DMS153 (cell line): ENCODE measurements at regions not wholly inside any gene's neighbourhood (a gene's known extent, or its start where the extent isn't known, plus 50 kb on each side); places are given as distances from the start of the nearest gene placed in this dataset.
"Not testable (repeated sequence)": the region's sequence is repeated elsewhere in the genome, so short reads cannot be mapped to it uniquely, and the experiment has no call there.

Source experiments
- DNase-seq: peaks from one replicate; lab custom pipeline; 2025; lab: John Stamatoyannopoulos, UW

DNA sequence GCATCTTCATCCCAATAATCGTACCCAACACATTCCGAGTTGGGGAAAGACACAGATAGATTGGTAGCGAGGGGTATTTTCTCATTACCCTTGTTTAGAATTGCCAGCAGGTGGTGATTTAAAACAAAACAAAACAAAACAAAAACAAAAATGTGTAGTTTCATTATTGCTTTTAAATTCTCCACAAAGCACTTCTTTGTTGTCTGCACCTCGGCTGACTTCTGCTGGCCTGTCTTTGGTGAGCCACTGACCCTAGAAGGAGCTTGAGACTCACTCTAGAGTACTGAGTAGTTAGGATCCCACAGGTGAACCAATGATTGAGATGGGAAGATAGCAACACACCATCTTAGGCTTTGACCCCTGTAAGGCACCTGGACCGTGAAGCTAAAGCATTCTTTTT, 105.4 kb upstream of the BET1 start:
- no peak for DNase-seq

DNA sequence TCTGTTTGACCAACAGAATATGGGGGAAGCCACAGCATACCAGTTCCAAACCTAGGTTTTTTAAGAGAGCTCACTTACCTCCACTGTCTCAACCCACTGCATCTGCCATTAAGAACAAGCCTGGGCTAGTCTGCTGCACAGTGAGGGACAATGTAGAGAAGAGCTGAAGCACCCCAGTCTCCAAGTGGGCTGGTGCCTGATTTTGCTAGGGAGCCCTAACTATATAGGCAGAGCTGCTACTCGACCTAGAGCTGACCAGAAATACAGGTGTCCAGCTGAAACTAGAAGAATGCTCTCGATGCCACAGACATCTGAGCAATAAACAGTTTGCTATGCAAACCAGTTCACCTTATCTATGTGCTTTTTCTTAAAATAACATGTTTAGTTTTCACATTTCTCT, 106.9 kb upstream of the BET1 start:
- DNase-seq, result no peak

DNA sequence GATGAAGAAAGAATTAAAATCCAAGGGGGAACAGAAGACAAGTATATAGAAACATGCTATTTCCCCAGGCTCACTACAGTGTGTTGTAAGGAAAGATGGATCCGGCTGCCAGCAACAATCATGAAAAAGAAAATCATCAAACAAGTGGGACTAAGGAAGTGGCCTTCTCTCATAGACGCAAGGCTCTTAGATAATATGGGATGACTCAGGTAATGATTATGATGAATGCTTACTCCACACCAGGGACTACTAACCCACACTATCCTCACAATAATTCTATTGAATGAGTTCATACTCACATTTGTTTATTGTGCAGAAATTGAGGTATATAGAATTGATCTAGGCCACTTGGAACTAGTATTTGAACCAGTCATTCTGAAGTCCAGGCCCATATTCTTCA, 111.2 kb upstream of the BET1 start:
- no peak for DNase-seq

DNA sequence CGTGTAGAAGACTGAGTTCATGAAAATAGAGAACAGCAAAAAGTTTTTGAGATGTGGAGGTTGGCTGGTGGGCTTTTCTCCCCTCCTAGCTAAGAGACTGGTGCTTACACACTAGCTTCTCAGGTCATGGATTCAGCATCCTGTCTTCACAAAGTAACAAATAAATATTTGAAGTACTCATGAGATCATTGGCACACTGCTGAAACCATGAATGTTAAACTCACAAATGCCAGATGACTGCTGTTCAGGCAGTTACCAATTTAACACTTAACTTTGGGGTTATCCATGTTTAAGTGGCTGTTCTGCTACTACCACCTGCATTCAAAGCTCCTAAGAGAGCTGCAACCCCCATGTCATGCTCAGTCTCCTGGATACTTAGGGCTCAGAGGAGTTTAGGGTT, 119.0 kb upstream of the BET1 start:
- DNase-seq, result no peak

DNA sequence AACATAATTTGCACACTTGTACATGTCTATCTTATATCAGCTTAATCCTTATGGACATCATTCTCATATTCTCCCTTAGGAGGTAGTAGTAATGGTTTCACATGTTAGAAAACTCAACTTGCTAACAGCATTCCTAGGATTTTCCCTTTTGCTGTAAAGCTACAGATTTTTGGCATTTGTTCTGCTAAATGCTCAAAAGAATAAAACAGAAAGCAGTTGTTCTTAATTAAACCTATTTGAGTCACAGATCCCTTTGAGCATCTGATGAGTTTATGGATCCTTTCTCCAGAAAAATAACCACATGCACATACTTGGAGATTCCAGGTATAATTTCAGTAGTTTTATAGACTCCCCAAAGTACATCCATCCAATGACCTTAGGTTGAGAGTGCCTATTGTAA, 122.9 kb upstream of the BET1 start:
- no peak for DNase-seq

DNA sequence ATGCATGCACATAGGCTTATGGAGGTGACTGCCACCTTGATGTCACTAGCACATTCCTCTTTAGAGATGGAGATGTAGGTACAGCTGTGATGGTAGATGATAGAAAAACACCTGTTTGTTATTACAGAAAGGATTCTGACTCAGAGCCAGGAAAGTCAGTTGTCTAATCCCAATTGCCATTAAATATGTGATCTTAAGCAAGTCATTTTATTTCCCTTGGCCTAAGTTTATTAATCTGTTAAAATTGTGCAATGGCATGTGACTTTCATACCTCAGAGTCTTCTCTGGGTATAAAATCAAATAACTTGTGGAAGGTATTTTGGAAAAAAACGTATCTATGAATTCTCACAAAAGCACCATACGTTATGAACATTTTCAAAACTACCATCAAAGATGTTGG, 123.9 kb upstream of the BET1 start:
- DNase-seq, result no peak

DNA sequence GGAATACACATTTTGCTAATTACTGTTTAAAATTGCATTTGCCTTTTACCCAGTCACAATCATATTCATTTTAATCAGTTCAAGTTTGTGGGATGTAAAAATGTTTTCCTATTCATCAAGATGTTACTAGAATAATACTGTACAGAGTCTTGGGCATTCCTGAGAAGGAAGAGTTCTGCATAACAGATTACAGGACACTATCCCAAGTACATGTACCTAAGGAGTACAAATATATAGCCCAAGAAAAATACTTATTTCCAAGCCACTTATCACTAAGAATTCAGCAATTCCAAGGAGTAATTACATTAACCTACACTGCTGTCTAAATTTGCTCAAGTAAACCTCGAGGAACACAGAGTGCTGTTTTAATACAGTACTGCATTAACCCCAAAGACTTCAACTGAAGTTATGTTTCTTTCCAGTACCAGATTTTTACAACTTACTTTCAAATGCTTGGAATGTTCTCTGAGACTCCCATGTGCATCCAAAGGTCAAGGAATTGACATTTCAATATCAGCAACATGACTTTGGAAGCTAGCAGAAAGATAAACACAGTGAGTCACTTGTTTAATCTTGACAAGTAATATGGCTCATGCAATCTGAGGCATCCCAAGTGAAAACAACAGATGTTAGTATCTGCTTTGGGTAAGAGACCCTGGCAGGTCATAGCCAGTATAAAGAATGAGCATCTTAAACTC, 125.4 kb upstream of the BET1 start:
- DNase-seq, result no peak

DNA sequence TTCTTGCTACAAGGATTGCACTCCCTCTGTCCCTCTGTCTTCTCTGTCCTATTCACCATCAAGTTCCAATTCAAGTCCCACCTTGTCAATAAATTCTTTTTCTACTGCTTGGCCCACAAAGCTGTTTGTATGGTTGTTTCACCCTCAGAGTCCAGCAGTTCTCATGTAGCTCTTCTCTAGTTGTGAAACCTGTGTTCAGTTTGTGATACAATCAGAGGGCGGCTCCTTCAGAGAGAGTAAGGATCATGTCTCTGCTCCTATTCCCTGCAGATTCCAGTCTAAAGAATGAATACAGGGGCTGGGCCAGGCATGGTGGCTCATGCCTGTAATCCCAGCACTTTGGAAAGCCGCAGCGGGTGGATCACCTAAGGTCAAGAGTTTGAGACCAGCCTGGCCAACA, 126.6 kb upstream of the BET1 start:
- no peak for DNase-seq

DNA sequence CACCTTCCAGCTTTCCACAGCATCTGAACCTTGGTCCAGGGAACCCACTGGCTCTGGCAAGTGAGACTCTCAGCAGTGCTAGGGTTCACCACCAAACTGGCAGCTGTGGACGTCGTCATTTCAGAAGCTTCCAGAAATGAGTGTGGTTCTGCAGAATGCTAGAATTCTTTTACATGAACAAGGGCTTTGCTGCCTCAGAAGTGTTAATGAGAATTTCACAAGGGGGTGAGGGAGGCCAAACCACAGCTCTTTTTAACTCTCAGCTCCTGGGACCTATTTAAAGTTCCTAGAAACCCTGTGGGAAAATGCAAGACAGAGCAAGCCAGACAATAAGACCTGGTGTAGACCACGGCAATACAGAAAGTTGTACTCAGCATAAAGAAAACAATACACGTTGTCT, 129.3 kb upstream of the BET1 start:
- no peak for DNase-seq

DNA sequence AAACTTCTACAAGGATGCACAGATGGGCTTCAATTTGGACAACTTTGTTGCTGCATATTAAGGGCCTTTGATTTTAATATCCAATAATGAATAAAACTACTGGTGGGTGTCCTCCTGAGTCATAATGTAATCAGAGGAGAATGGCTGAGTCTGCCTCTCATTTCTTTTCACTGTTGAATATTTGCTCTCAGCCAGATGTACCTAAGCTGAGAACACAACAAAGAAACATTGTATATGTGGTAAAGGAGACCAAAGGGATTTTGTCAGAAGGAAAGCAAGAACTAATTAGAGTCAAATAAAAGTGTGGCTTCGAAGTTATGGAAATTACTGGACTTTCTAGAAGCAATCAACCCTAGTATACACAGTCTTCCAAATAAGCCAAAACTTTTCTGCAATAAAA, 131.0 kb upstream of the BET1 start:
- DNase-seq, result no peak

DNA sequence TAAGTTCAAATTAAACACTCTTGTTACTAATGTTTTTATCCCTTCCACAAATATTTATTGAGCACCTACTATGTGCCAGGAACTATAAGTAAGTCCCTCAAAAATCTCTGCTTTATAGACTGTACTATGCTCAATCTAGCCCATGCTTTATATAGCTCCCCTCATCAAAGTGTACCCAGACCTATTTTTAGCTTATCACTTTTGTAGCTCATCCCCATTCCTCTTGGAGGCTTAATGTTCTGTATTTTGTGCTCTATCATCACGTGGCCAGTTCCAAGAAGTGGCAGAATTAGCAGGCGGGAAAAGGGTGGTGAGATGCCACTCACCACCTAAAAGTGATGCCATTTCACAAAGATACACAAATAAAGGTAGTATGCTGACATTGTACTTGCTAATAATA, 138.1 kb upstream of the BET1 start:
- DNase-seq, result no peak

DNA sequence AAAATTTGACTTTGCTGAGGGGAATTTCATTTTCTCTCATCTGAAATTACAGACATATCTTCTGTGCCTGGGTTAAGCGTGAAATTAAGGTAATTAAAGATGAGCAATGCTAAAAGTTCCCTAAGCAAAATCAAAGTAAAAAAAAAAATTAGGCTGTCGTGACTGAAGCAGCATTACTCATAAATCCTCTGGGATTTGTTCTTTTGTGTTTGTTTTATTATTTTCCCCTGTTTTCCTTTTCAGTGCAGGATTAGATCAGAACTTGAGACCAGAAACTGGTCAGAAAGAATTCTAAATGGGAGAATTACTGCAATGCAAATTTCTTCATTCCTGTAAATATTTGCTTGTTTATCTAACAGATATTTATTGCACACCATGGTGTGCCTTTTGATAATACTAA, 141.4 kb upstream of the BET1 start:
- no peak for DNase-seq

DNA sequence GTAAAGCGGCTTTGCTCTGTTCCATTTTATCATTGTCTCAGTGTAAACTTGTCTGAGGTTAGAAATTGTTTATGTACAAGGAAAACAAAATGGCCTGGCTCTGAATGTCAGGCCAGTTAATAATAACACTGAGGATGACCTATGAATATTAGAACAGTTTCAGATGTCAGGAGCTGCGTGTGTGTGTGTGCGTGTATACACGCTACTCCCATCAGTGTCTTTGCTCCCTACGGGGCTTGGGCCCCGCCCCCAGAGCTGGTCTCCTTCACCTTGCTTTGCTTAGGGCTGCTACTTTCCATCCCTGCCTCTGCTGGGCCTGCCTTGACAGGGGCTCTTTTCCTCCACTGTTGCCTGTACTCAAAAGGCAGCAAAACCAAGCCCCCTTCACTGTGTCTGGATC, 142.3 kb upstream of the BET1 start:
- DNase-seq, result no peak

DNA sequence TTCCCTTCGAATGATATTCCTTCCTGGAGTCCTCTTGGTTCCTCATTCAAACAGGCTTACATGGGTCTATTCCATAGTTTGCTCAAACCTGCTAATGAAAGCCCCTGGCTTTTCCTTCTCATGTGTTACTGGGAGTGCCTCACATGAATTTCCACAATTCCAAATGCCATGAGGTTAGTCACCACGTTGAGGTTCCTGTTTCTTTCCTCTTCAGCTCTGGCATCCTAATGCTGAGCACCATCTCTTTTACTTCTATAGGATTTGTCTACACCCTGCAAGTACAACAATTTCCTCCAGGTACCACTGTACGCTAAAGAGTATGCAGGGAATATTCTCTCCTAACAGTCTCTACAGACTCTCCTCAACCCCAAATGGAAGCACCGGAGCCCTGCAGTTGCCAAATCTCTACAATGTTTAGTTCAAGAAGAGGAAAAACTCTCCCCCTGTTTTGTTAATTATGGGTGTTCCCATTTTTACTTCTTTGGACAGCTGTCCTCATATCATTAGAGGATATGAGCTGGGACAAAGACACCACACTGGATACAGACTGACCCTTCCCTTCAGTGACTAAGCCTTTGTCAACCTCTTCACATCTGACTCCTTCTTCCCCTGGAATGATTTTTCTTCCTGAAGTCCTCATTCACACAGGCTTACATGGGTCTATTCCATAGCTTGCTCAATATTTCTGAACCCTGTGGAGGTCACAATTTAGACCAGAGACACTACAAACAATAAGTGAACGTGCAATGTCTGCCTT, 145.8 kb upstream of the BET1 start:
- no peak for DNase-seq

DNA sequence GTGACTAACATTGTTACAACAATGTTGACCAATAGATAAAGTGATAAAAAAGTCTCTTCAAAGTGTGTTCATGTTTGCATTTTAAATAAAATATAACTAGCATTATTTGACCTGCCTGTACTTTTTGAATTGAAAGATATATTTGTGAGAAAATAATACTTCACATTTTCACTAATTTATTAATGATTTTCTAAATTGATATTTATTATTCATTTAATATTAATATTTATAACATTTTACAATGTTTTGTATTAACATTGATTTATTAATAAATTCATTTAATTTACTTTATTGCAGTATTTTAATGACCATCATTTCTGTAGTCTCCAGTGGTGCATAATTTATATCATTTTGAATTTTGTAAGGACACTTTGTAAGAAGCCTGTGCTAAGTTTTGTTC, 150.0 kb upstream of the BET1 start:
- no peak for DNase-seq

DNA sequence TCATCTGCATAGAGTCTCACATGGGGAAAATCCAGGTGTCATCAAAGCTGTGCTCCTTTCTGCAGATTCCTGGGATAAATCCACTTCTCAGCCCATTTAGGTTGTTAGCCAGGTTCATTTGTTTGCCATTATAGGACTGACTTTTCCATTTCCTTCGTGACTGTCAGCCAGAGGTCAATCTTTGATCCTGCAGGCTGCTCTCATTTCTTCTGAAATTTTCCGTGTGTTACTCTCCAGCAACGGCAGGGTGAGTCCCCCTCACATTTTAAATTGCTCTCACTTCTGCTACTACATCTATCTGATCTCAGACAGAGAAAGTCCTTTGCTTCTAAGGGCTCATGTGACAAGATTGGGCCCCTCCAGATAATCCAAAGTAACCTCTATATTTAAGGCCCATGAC, 150.7 kb upstream of the BET1 start:
- no peak for DNase-seq

DNA sequence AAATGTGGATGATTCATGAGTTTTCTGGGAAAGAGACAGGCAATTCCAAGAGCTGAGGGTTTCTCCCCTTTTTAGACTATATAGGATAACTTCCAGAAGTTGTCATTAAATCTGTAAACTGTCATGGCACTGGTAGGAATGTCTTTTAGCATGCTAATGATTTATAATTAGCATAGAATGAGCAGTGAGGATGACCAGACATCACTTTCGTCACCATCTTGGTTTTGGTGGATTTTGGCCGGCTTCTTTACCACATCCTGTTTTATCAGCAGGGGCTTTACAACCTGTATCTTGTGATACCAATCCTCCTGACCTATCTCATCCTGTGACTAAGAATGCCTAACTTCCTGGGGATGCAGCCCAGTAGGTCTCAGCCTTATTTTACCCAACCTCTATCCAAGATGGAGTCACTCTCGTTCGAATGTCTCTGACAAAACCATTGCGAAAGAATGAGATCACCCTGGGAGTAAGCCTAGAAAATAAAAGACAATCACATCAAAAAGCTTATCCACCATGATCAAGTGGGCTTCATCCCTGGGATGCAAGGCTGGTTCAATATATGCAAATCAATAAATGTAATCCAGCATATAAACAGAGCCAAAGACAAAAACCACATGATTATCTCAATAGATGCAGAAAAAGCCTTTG, 153.6 kb upstream of the BET1 start:
- DNase-seq, result not testable (repeated sequence)

DNA sequence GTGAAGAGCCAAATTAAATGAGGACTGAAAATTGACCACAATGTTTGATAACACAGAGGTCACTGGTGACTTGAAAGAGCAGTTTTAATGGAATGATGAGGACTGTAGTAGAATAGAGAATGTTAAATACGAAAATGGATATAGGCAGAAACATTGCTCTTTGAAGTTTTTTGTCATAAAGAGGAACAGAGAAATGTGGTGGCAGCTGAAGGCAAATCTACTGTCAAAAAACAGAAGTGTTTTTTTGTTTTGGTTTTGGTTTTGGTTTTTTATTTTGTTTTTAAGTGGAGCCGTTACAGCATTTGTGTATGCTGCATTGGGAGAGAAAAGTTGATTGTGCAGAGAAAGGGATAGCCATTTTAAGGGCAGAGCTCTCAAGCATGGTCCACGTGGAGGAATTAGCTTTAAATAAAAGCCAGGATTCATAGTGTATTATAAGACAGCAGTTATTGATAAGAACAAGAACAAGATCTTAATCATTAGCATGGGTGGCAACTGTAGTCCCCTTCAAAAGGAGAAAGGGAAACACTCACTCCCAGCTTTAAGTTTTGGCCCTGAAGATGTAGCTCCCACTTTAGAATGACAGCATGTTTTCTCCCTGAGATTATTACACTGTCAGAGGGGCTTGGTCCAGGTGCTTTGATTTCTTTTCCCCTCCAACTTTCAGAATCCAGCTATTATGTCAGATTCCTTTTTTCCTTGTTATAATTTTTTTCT, 156.7 kb upstream of the BET1 start:
- DNase-seq, result no peak

DNA sequence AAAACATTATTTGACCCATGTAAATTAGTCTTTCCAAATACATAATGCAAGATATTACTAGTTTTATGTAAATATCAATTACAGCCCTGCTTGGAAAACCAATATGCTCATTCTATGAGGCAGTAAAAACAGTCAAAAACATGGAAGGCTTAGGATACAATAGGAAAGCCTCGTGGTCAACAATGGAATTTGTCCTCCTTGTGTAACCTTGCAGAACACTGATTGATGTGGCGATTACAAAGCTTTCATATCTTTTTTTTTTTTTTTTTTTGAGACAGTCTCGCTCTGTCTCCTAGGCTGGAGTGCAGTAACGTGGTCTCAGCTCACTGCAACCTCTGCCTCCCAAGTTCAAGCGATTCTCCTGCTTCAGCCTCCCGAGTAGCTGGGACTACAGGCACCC, 157.3 kb upstream of the BET1 start:
- no peak for DNase-seq

DNA sequence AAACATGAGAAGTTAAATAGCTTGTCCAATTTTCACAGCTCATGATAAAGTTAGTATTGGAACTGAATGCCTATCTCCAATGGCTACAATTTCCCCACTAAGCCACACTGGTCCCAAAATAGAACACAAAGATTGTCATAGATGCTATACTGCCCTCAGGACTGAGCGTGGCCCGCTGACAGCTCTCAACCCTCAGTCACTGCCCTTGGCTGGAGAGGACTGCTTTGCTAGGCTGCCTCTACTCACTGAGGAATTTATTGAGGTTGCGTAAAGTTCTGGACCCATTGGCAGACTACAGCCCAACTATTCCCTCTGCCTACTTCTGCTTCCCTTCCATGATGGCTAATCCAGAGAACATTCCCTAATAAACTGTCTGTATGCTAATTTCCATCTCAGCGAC, 165.5 kb upstream of the BET1 start:
- DNase-seq, result no peak

DNA sequence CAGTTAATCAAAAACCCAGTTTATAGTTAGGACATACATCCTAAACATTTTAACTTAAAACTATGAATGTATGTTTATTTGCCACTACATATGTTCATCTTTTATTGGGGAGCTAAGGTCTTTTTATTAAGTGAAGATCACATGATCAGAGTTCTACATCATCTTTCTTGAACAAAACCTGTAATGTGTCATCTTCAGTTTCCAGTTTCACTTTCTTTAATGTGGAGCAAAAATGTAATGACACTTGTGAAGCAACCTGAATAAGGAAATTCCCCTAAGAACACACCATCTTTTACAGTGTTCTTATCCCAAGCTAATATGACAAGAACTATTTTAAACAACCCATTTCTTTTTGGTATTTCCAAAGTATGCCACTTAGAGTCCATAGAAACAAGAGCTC, 166.7 kb upstream of the BET1 start:
- no peak for DNase-seq

DNA sequence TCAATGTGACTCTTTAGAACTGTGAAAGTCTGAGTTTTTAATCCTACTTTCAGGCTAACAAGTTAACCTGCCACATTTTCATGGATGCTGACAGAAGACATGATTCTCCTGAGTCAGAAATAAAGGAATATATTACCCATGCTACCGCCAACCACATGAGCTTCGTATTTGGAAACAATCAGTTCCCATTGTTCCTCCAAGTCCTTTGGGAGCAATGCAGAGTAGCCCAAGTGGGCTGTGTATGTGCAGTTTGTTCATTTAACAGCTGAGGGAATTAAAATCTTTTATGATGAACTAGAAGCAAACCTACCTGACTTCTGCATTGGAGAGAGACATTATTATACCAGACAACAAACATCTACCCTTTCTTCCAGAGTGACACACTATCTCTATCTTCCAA, 169.3 kb upstream of the BET1 start:
- no peak for DNase-seq

DNA sequence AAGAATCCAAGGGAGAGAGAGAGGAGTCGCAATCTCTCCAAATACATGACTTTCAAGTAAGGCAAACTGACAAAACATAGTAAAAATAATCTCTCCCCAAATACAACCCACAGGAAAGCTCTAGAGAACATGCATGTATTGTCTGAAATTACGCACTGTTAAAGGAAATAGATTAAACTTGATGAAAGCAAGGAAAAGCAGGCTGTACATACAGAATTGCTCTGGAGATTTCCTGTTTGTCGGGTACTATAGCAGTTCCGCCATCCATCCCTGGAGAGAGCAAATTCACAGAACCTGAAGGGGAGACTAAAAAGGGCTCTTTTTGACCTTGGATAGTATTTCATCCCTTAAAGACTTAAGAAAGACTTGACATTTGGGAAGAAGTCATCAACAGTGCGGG, 170.2 kb upstream of the BET1 start:
- no peak for DNase-seq
